SH-SY5Y (cell line): ENCODE measurements at regions not wholly inside any gene's neighbourhood (a gene's known extent, or its start where the extent isn't known, plus 50 kb on each side); places are given as distances from the start of the nearest gene placed in this dataset.

Source experiments
- GATA2 ChIP-seq: IDR thresholded peaks from 2 replicates; pipeline ENCODE4 v1.6.1; 2011; ENCODE audit warnings: mild to moderate bottlenecking, low read depth, low read length
- GATA3 ChIP-seq: IDR thresholded peaks from 2 replicates; pipeline ENCODE4 v1.6.1; 2011; ENCODE audit warnings: low read depth, mild to moderate bottlenecking, low read length, moderate library complexity

DNA sequence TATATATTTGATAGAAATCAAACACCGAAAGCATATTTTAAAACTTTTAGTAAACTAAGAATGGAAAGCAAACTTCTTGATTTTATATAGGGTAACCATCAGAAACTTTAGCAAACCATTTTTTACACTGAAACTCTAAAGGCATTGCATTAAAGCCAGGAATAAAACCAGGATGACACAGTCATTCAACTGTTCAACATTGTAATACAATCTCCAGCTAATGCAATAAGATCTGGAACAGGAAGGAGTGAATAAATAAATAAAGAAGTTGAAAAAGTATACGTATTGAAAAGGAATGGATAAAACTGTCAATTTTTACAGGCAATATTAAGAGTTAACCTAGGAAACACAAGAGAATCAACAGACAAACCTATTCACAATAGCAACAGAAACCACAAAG is 181.9 kb upstream of the TTC14 start:
- no peak for TF ChIP-seq GATA2
- TF ChIP-seq GATA3 = no peak
